NCI-H748 treated with DMSO at 0.1 percent for 48 hours (cell line): ENCODE measurements at regions not wholly inside any gene's neighbourhood (a gene's known extent, or its start where the extent isn't known, plus 50 kb on each side); places are given as distances from the start of the nearest gene placed in this dataset.

Experiments
- DNase-seq: peaks from one replicate; lab custom pipeline; 2025; lab: John Stamatoyannopoulos, UW

GRCh38 chr2:62447411-62447810 lies 58.6 kb downstream of the TMEM17 start:
- no peak for DNase-seq

GRCh38 chr2:62446491-62446890 lies 59.5 kb downstream of the TMEM17 start:
- no peak for DNase-seq

GRCh38 chr2:62443886-62444285 lies 62.1 kb downstream of the TMEM17 start:
- no peak for DNase-seq

- DNase-seq: no peak
Observed at GRCh38 chr2:62443471-62443870, 62.5 kb downstream of the TMEM17 start.

GRCh38 chr2:62441824-62442223 lies 64.2 kb downstream of the TMEM17 start:
- no peak for DNase-seq

- DNase-seq: no peak
Observed at GRCh38 chr2:62441421-62441820, 64.6 kb downstream of the TMEM17 start.

GRCh38 chr2:62440281-62440946 lies 65.6 kb downstream of the TMEM17 start:
- no peak for DNase-seq

GRCh38 chr2:62439425-62439824 lies 66.6 kb downstream of the TMEM17 start:
- DNase-seq: no peak

- DNase-seq: no peak
Observed at GRCh38 chr2:62437785-62438184, 68.2 kb downstream of the TMEM17 start.

GRCh38 chr2:62435720-62436119 lies 70.3 kb downstream of the TMEM17 start:
- no peak for DNase-seq

GRCh38 chr2:62432407-62432806 lies 73.6 kb downstream of the TMEM17 start:
- DNase-seq: no peak

GRCh38 chr2:62431512-62431911 lies 74.5 kb downstream of the TMEM17 start:
- DNase-seq: no peak

- no peak for DNase-seq
Observed at GRCh38 chr2:62430146-62430545, 75.8 kb downstream of the TMEM17 start.

- DNase-seq: no peak
Observed at GRCh38 chr2:62427146-62427545, 78.8 kb downstream of the TMEM17 start.

GRCh38 chr2:62426154-62426912 lies 79.7 kb downstream of the TMEM17 start:
- no peak for DNase-seq

- DNase-seq: no peak
Observed at GRCh38 chr2:62425684-62426083, 80.3 kb downstream of the TMEM17 start.

- no peak for DNase-seq
Observed at GRCh38 chr2:62424899-62425298, 81.1 kb downstream of the TMEM17 start.

- DNase-seq: no peak
Observed at GRCh38 chr2:62423883-62424458, 82.0 kb downstream of the TMEM17 start.

- no peak for DNase-seq
Observed at GRCh38 chr2:62423235-62423634, 82.8 kb downstream of the TMEM17 start.

GRCh38 chr2:62415518-62415917 lies 90.5 kb downstream of the TMEM17 start:
- no peak for DNase-seq

- no peak for DNase-seq
Observed at GRCh38 chr2:62415019-62415431, 91.0 kb downstream of the TMEM17 start.

- DNase-seq: no peak
Observed at GRCh38 chr2:62413116-62413663, 92.8 kb downstream of the TMEM17 start.

- DNase-seq: no peak
Observed at GRCh38 chr2:62412347-62412742, 93.7 kb downstream of the TMEM17 start.
